ENCODE measurements at regions not wholly inside any gene's neighbourhood (a gene's known extent, or its start where the extent isn't known, plus 50 kb on each side); places are given as distances from the start of the nearest gene placed in this dataset.
"Not testable (repeated sequence)": the region's sequence is repeated elsewhere in the genome, so short reads cannot be mapped to it uniquely, and the experiment has no call there.

DNA sequence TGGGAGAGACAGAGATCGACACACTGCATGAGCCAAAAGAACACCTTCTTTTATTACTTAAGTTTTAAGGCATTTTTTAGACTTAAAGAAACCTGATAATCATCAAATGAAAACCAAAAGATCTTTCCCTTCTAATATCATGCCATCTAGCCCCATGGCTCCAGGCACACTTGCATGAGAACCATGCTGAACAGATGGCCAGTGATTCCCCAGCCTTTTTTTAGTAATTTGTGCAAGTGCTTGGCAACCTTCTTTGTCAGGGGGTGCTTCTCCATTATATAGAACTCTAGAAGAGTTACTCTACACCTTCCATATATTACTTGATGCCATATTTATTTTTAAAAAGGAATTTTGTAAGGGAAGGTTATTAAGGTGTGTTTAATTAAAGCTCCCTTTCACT is 182.2 kb upstream of the TEX13C start:
- Histone ChIP-seq H3K4me1 (no peaks in the 10 kb centered on the region), H3K36me3 (no peaks in the 10 kb centered on the region)
- DNase-seq: no peak

DNA sequence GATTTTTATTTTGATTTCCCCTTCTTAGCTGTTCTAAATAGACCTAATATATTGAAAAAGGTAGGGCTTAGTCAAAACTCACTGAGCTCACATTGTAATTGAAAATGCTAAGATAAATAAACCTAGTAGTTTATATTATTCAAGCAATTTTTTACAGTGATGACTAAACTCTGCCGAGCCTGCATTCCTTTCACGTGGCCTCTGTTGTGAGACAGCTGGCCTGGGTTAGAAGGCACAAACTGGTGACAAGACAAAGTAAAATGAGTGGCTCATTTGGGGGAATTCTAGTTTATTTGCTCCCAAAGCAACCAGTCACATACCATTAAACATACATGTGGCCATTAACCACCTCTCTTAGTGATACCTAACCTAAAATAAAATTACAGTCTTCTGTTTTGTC is 169.4 kb upstream of the TEX13C start:
- Histone ChIP-seq H3K27me3 (no peaks in the 10 kb centered on the region), H3K27ac (no peak overlapping the region), H3K4me3 (no peak overlapping the region), H3K36me3 (no peaks in the 10 kb centered on the region), H3K9me3 (no peaks in the 10 kb centered on the region), H3K4me1 (no peaks in the 10 kb centered on the region)
- no peak for DNase-seq
- TF ChIP-seq POLR2A (IDR thresholded peaks at IDR 0.05): no peak
- TF ChIP-seq, protein P1, sequence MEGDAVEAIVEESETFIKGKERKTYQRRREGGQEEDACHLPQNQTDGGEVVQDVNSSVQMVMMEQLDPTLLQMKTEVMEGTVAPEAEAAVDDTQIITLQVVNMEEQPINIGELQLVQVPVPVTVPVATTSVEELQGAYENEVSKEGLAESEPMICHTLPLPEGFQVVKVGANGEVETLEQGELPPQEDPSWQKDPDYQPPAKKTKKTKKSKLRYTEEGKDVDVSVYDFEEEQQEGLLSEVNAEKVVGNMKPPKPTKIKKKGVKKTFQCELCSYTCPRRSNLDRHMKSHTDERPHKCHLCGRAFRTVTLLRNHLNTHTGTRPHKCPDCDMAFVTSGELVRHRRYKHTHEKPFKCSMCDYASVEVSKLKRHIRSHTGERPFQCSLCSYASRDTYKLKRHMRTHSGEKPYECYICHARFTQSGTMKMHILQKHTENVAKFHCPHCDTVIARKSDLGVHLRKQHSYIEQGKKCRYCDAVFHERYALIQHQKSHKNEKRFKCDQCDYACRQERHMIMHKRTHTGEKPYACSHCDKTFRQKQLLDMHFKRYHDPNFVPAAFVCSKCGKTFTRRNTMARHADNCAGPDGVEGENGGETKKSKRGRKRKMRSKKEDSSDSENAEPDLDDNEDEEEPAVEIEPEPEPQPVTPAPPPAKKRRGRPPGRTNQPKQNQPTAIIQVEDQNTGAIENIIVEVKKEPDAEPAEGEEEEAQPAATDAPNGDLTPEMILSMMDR (IDR thresholded peaks at IDR 0.05): no peak

More for the DNA sequence above, 182.2 kb upstream of the TEX13C start:
- TF ChIP-seq POLR2A (IDR thresholded peaks at IDR 0.05): no peak
- TF ChIP-seq, protein P1 (IDR thresholded peaks at IDR 0.05): no peak
- H3K27ac ChIP-seq: no peak overlapping the region
- H3K27me3 ChIP-seq: no peaks in the 10 kb centered on the region
- no peaks in the 10 kb centered on the region for H3K9me3 ChIP-seq
- no peak overlapping the region for H3K4me3 ChIP-seq

- Histone ChIP-seq H3K4me3 (no peak overlapping the region), H3K27me3 (no peaks in the 10 kb centered on the region), H3K9me3 (no peaks in the 10 kb centered on the region), H3K36me3 (no peaks in the 10 kb centered on the region), H3K27ac (no peak overlapping the region), H3K4me1 (no peaks in the 10 kb centered on the region)
- no peak for DNase-seq
- TF ChIP-seq POLR2A (IDR thresholded peaks at IDR 0.05): no peak
- TF ChIP-seq, protein P1 (IDR thresholded peaks at IDR 0.05): no peak
These were observed 168.5 kb upstream of the TEX13C start for GRCh38 chrX:125151146-125151545.

- Histone ChIP-seq H3K4me3 (no peak overlapping the region), H3K9me3 (no peaks in the 10 kb centered on the region), H3K36me3 (no peaks in the 10 kb centered on the region), H3K27me3 (no peaks in the 10 kb centered on the region), H3K27ac (no peak overlapping the region), H3K4me1 (no peaks in the 10 kb centered on the region)
- no peak for DNase-seq
- TF ChIP-seq, protein P1 (IDR thresholded peaks at IDR 0.05): no peak
- TF ChIP-seq POLR2A (IDR thresholded peaks at IDR 0.05): no peak
These were observed 167.7 kb upstream of the TEX13C start for GRCh38 chrX:125152011-125152410.

DNA sequence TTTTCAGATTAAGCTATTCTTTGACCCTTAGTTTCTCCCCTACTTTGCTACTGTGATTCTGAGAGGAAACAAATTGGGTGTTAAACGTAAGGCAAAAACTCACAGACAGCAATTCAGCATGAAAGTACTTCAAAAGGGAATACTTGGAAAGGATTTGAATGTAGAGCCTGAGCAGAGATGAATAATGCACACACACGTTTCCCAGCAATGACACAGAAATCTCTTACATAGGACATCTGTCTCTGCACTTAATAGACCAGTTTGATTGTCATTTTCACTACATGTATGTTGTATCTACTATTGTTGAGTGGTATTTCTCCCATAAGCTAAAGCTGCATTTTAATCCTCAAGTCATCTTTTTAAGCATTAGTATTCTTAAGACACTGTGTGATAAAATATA is 166.1 kb upstream of the TEX13C start:
- TF ChIP-seq, protein P1 (IDR thresholded peaks at IDR 0.05): no peak
- no peak for TF ChIP-seq POLR2A (IDR thresholded peaks at IDR 0.05)
- Histone ChIP-seq H3K27ac (no peak overlapping the region), H3K36me3 (no peaks in the 10 kb centered on the region), H3K27me3 (no peaks in the 10 kb centered on the region), H3K4me1 (no peaks in the 10 kb centered on the region), H3K9me3 (no peaks in the 10 kb centered on the region), H3K4me3 (no peak overlapping the region)
- DNase-seq: no peak

DNA sequence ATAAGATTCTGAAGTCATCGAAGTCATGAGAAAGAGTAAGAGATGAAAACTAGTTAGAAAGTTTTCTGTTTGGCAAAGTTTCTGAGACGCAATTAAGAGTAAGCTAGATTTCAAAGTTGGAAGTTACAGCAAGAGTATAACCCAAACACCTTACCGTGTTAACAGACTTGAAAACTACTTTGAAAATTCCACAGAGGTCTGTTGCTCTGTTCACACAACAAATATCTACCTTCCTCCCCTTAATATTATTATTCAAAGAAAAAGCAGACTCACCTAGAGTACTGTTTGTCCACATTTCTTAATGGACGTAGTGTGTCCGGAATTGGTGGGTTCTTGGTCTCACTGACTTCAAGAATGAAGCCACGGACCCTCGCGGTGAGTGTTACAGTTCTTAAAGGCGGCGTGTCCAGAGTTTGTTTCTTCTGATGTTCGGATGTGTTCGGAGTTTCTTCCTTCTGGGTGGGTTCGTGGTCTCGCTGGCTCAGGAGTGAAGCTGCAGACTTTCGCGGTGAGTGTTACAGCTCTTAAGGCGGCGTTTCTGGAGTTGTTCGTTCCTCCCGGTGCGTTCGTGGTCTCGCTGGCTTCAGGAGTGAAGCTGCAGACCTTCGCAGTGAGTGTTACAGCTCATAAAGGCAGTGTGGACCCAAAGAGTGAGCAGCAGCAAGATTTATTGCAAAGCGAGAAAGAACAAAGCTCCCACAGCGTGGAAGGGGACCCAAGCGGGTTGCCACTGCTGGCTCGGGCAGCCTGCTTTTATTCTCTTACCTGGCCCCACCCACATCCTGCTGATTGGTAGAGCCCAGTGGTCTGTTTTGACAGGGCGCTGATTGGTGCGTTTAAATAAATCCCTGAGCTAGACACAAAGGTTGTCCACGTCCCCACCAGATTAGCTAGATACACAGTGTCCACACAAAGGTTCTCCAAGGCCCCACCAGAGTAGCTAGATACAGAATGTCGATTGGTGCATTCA is 165.1 kb upstream of the TEX13C start:
- H3K4me1 ChIP-seq, DNase-seq, H3K27ac ChIP-seq, H3K9me3 ChIP-seq, H3K36me3 ChIP-seq, H3K27me3 ChIP-seq, H3K4me3 ChIP-seq: not testable (repeated sequence)

- not testable (repeated sequence) for H3K36me3 ChIP-seq, H3K27me3 ChIP-seq, H3K9me3 ChIP-seq, H3K27ac ChIP-seq, DNase-seq, H3K4me3 ChIP-seq, H3K4me1 ChIP-seq
These were observed 164.2 kb upstream of the TEX13C start for GRCh38 chrX:125155296-125156033.
